GM23248 (cell line): ENCODE measurements at regions not wholly inside any gene's neighbourhood (a gene's known extent, or its start where the extent isn't known, plus 50 kb on each side); places are given as distances from the start of the nearest gene placed in this dataset.

Experiments used
- EZH2 ChIP-seq: fragments of 200-600 bp; sonication (generic); IDR thresholded peaks from 2 replicates; pipeline ENCODE4 v1.6.1; 2018; ENCODE audit warnings: antibody characterized with exemption, mild to moderate bottlenecking; ENCODE audit not compliant: insufficient read depth, poor library complexity, severe bottlenecking
- EZH2phosphoT487 ChIP-seq: fragments of 200-600 bp; sonication (generic); IDR thresholded peaks from 2 replicates; pipeline ENCODE4 v1.6.1; 2018; ENCODE audit warnings: antibody characterized with exemption, moderate library complexity, mild to moderate bottlenecking, low read depth; ENCODE audit not compliant: insufficient read depth

DNA sequence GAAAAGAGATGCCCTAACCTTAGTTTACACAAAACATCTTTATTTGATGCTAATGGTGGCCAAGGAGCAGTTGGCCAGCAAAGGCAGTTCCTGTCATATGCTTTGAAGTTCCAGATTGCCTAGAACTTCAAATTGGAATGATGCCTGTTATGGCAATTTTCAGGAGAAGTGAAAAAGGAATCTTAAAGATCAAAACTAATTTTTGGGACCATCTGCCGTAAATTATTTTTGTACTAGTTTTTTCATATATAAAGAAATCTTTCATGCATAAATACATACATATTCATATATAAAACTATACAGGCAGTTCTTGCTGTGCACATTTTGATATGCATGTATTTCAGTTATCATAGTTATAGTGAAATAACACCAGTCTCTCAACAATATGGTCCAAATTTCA lies 1185.6 kb upstream of the FAM98A start:
- TF ChIP-seq EZH2phosphoT487 (no peak), EZH2 (no peak)
